Endothelial cell of umbilical vein (primary cell): ENCODE measurements at regions not wholly inside any gene's neighbourhood (a gene's known extent, or its start where the extent isn't known, plus 50 kb on each side); places are given as distances from the start of the nearest gene placed in this dataset.

Source experiments
- BruUV-seq: library from RNA; stranded (reverse); fragments of 400-500 nt; replicated peaks from 2 replicates; lab custom pipeline; 2021; lab: Mats Ljungman, UMichigan
- CTCF ChIA-PET: fragments of 300-600, 350-600 bp; sonication (Branson Sonifier 250); formaldehyde crosslinking; loops from one replicate; lab custom pipeline; 2021; ENCODE audit warnings: antibody characterized with exemption, inconsistent platforms; lab: Charles Lee
- POLR2A ChIA-PET: fragments of 300-600, 350-600 bp; sonication (Branson Sonifier 250); formaldehyde crosslinking; loops from one replicate; lab custom pipeline; 2021; ENCODE audit warnings: antibody characterized with exemption, inconsistent platforms; lab: Charles Lee
- DNase-seq: peaks from one replicate; pipeline ENCODE4 v3.0.0-alpha.2; 2011; ENCODE audit warnings: low read depth, low spot score
- FAIRE-seq: peaks from 2 replicates; lab custom pipeline; 2011; peaks lifted over from hg19 to GRCh38; lab: Jason Lieb, UNC
- H2AFZ ChIP-seq: 2 replicates; pipeline ENCODE4 v1.6.0; 2012; ENCODE audit warnings: low read depth, low read length, control low read depth, inconsistent platforms
- H3K27ac ChIP-seq: 2 replicates; pipeline ENCODE4 v1.5.1; 2011; ENCODE audit warnings: low read depth, mild to moderate bottlenecking, control low read depth, low read length, moderate library complexity; ENCODE audit not compliant: insufficient read depth
- H3K27me3 ChIP-seq, 2 experiments: 2 replicates each; pipeline versions ENCODE4 v1.6.0 to v1.6.1; 2011; ENCODE audit warnings: low read length in 2 of 2, mixed read lengths in 1 of 2; ENCODE audit not compliant: control insufficient read depth in 2 of 2, insufficient read depth in 2 of 2
- H3K36me3 ChIP-seq, 2 experiments: 2 replicates in 1 of 2; 3 replicates in 1 of 2; pipeline ENCODE4 v1.5.1; 2011; ENCODE audit warnings: low read length in 2 of 2, mild to moderate bottlenecking in 1 of 2, moderate library complexity in 1 of 2; ENCODE audit not compliant: control insufficient read depth in 2 of 2, insufficient read depth in 2 of 2; ENCODE audit errors: extremely low read depth in 1 of 2
- H3K4me1 ChIP-seq: 3 replicates; pipeline ENCODE4 v1.5.1; 2011; ENCODE audit warnings: mild to moderate bottlenecking, low read length; ENCODE audit not compliant: control insufficient read depth, insufficient read depth; ENCODE audit errors: extremely low read depth
- H3K4me2 ChIP-seq: 2 replicates; pipeline ENCODE4 v1.6.1; 2011; ENCODE audit warnings: low read length, control low read depth, mixed read lengths; ENCODE audit not compliant: insufficient read depth
- H3K4me3 ChIP-seq, 3 experiments: fragments of 200-600 bp in 1 of 3; sonication (generic), shearing (Covaris generic) in 1 of 3; replicated peaks in 1 of 3; 2 replicates each; pipeline ENCODE4 v1.5.1; 2011 to 2016; ENCODE audit warnings: control low read depth in 3 of 3, low read length in 3 of 3, mild to moderate bottlenecking in 2 of 3, inconsistent platforms in 1 of 3, low read depth in 1 of 3, moderate library complexity in 1 of 3; ENCODE audit not compliant: insufficient read depth in 1 of 3
- H3K79me2 ChIP-seq: 2 replicates; pipeline ENCODE4 v1.6.0; 2012; ENCODE audit warnings: low read length, inconsistent platforms; ENCODE audit not compliant: control insufficient read depth, insufficient read depth
- H3K9ac ChIP-seq: replicated peaks from 2 replicates; pipeline ENCODE3; 2011; ENCODE audit warnings: low read length, control low read depth; ENCODE audit not compliant: insufficient read depth; ENCODE audit errors: extremely low read depth
- H3K9me1 ChIP-seq: replicated peaks from 3 replicates; pipeline ENCODE4 v1.6.0; 2011; ENCODE audit warnings: mild to moderate bottlenecking, low read length; ENCODE audit not compliant: control insufficient read depth, insufficient read depth; ENCODE audit errors: extremely low read depth
- H3K9me3 ChIP-seq: replicated peaks from 2 replicates; pipeline ENCODE4 v1.5.1; 2012; ENCODE audit warnings: low read length, inconsistent platforms; ENCODE audit not compliant: control insufficient read depth, insufficient read depth
- H4K20me1 ChIP-seq: replicated peaks from 2 replicates; pipeline ENCODE3; 2011; ENCODE audit warnings: mild to moderate bottlenecking, low read length; ENCODE audit not compliant: control insufficient read depth, insufficient read depth; ENCODE audit errors: extremely low read depth
- EZH2 ChIP-seq: IDR thresholded peaks from 2 replicates; pipeline ENCODE4 v1.6.1; 2012; ENCODE audit warnings: borderline replicate concordance, low read depth, mild to moderate bottlenecking, moderate library complexity, low read length, inconsistent platforms; ENCODE audit not compliant: severe bottlenecking
- FOS ChIP-seq: IDR thresholded peaks from 2 replicates; pipeline ENCODE4 v1.6.1; 2011; ENCODE audit warnings: mild to moderate bottlenecking, low read length, moderate library complexity, borderline replicate concordance; ENCODE audit not compliant: insufficient read depth
- GATA2 ChIP-seq: IDR thresholded peaks from 2 replicates; pipeline ENCODE4 v1.7.0; 2011; ENCODE audit warnings: low read depth, mild to moderate bottlenecking, moderate library complexity, mixed read lengths, low read length; ENCODE audit not compliant: insufficient read length, insufficient read depth
- JUN ChIP-seq: IDR thresholded peaks from 2 replicates; pipeline ENCODE4 v1.6.1; 2011; ENCODE audit warnings: borderline replicate concordance, low read depth; ENCODE audit not compliant: insufficient read length, insufficient read depth
- MYC ChIP-seq: IDR thresholded peaks from one replicate; pipeline ENCODE4 v1.6.1; 2011; ENCODE audit warnings: mild to moderate bottlenecking, low read depth, low read length
- POLR2A ChIP-seq: IDR thresholded peaks from 2 replicates; pipeline ENCODE4 v1.6.1; 2012; ENCODE audit warnings: low read depth, mild to moderate bottlenecking, control low read depth, low read length
- POLR2AphosphoS5 ChIP-seq: IDR thresholded peaks from 2 replicates; pipeline ENCODE4 v1.6.1; 2012; ENCODE audit warnings: low read depth, mild to moderate bottlenecking, control low read depth, low read length, moderate library complexity; ENCODE audit not compliant: insufficient read depth
- dilution Hi-C: fragments of 300-500 bp; cut with MboI; formaldehyde crosslinking; loops from one replicate; pipeline ENCODE4 v1.15.0; 2019; ENCODE audit warnings: low sequenced_read_pairs; ENCODE audit not compliant: extremely low pct_ligation_motif_present
- intact Hi-C: fragments of 100-400 bp; cut with micrococcal nuclease; formaldehyde crosslinking; loops from one replicate; pipeline ENCODE4 v1.10.0; 2022
- TF ChIP-seq, protein P1 (sequence below): IDR thresholded peaks from 2 replicates; pipeline ENCODE4 v1.6.1; 2011; ENCODE audit not compliant: insufficient read depth, insufficient read length
- TF ChIP-seq, protein P2 (sequence below), 2 donors: IDR thresholded peaks; 1 replicate in 1 of 2; 2 replicates in 1 of 2; pipeline ENCODE4 v1.5.1; 2011; ENCODE audit warnings: low read length in 2 of 2, mild to moderate bottlenecking in 2 of 2, moderate library complexity in 2 of 2, control low read depth in 1 of 2, inconsistent platforms in 1 of 2, low read depth in 1 of 2; ENCODE audit not compliant: insufficient read depth in 1 of 2; ENCODE audit errors: extremely low read depth in 1 of 2

DNA sequence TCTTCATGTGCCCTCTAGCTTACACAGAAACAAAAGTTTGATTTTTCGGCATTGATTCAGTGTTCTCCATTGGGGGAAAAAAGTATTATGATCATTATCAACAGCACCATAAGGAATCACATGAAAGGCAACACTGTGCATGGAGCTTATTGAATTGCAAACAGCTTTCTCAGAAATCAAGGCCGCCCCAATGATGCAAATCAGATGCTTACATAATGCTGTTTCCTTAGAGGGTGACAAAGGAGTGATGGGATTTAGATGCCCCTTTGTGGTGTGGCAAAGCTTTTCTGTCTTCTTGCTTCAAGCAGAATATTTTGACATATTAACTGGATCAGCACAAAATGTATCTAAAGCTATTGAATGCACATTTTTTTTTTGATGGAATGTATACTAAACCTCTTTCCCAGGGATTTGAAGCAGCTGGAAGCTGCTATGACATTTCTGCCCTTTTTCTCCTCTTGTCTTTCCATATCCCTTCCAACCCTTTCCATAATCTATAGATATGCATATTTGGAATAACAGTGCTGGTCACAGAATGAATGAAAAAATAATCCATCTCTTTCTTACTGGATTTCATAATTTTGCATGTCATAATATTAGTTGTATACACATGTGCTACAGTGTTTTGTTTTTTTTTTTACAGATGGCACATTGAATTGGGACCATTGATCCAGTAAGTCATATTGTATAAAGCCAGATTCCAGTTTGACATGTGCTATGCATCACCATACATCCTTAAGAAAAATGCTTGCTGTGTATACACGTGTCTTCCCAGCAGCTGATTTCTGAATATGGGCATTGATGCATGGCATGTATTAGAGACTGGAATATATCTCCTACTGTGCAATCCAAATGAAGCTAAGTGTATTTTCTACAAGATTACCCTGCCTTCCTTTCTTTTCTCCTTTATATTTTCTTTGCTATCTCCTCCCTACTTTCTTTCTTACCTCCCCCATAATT lies 259.7 kb upstream of the DCN start:
- no TSS peak for BruUV-seq
- no peaks in the 10 kb centered on the region for H3K79me2 ChIP-seq
- CTCF ChIA-PET = interaction anchor here (1.0 kb wide), 1 partner anchor 61 kb away, joined by 3 read pairs; no protein-coding TSS in a partner anchor
- H3K4me2 ChIP-seq = no peak overlapping the region
- DNase-seq = no peak
- intact Hi-C loops = no loop called here
- dilution Hi-C loops = no loop called here
- no peaks in the 10 kb centered on the region for H3K36me3 ChIP-seq
- no peak overlapping the region for H3K4me3 ChIP-seq
- H3K27ac ChIP-seq = no peak overlapping the region
- TF ChIP-seq, protein P1, sequence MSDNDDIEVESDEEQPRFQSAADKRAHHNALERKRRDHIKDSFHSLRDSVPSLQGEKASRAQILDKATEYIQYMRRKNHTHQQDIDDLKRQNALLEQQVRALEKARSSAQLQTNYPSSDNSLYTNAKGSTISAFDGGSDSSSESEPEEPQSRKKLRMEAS = no peak
- TF ChIP-seq POLR2AphosphoS5 (no peak), EZH2 (no peak), POLR2A (no peak), JUN (no peak), GATA2 (no peak), MYC (no peak), FOS (no peak)
- TF ChIP-seq, protein P2, sequence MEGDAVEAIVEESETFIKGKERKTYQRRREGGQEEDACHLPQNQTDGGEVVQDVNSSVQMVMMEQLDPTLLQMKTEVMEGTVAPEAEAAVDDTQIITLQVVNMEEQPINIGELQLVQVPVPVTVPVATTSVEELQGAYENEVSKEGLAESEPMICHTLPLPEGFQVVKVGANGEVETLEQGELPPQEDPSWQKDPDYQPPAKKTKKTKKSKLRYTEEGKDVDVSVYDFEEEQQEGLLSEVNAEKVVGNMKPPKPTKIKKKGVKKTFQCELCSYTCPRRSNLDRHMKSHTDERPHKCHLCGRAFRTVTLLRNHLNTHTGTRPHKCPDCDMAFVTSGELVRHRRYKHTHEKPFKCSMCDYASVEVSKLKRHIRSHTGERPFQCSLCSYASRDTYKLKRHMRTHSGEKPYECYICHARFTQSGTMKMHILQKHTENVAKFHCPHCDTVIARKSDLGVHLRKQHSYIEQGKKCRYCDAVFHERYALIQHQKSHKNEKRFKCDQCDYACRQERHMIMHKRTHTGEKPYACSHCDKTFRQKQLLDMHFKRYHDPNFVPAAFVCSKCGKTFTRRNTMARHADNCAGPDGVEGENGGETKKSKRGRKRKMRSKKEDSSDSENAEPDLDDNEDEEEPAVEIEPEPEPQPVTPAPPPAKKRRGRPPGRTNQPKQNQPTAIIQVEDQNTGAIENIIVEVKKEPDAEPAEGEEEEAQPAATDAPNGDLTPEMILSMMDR (IDR thresholded peaks at IDR 0.05; ENCODE audit: extremely low read depth in 1 of 2, insufficient read depth in 1 of 2, low read depth in 1 of 2, low read length in 2 of 2) = no peak
- no peaks in the 10 kb centered on the region for H3K27me3 ChIP-seq
- H2AFZ ChIP-seq = no peak overlapping the region
- H3K9me1 ChIP-seq = no peaks in the 10 kb centered on the region
- POLR2A ChIA-PET = no interaction called here
- FAIRE-seq = no peak
- H3K4me1 ChIP-seq = no peaks in the 10 kb centered on the region
- H3K9ac ChIP-seq = no peak overlapping the region
- H4K20me1 ChIP-seq = no peaks in the 10 kb centered on the region
- no peaks in the 10 kb centered on the region for H3K9me3 ChIP-seq
